PFSK-1 (cell line): ENCODE measurements at regions not wholly inside any gene's neighbourhood (a gene's known extent, or its start where the extent isn't known, plus 50 kb on each side); places are given as distances from the start of the nearest gene placed in this dataset.

Experiments
- POLR2AphosphoS5 ChIP-seq: IDR thresholded peaks from 2 replicates; pipeline ENCODE4 v1.6.1; 2012; ENCODE audit warnings: low read depth, mild to moderate bottlenecking, control low read depth, low read length, moderate library complexity
- SIN3A ChIP-seq: IDR thresholded peaks from 2 replicates; pipeline ENCODE4 v1.6.1; 2012; ENCODE audit warnings: mild to moderate bottlenecking, low read length, moderate library complexity, borderline replicate concordance; ENCODE audit not compliant: insufficient read depth
- TAF1 ChIP-seq: IDR thresholded peaks from 2 replicates; pipeline ENCODE4 v1.6.1; 2012; ENCODE audit warnings: low read length, control low read depth, borderline replicate concordance; ENCODE audit not compliant: insufficient read depth

- no peak for TF ChIP-seq SIN3A
- no peak for TF ChIP-seq TAF1
- no peak for TF ChIP-seq POLR2AphosphoS5
Measured at GRCh38 chr17:52606590-52606989, 448.1 kb upstream of the CA10 start.
